Osteocyte (in vitro differentiated cells): ENCODE measurements at regions not wholly inside any gene's neighbourhood (a gene's known extent, or its start where the extent isn't known, plus 50 kb on each side); places are given as distances from the start of the nearest gene placed in this dataset.

Experiments
- DNase-seq: peaks from one replicate; pipeline ENCODE4 v3.0.0; 2021; ENCODE audit warnings: mixed read lengths; ENCODE audit not compliant: unreplicated experiment; ENCODE audit errors: extremely low spot score
- H3K27ac Mint-ChIP-seq: one replicate; pipeline ENCODE4 v1.8.0; 2021; ENCODE audit warnings: mild to moderate bottlenecking, mixed read lengths; ENCODE audit not compliant: unreplicated experiment
- H3K27me3 Mint-ChIP-seq: one replicate; pipeline ENCODE4 v1.8.0; 2021; ENCODE audit warnings: mixed read lengths; ENCODE audit not compliant: unreplicated experiment
- H3K36me3 Mint-ChIP-seq: one replicate; pipeline ENCODE4 v1.8.0; 2021; ENCODE audit warnings: mixed read lengths; ENCODE audit not compliant: unreplicated experiment
- H3K4me1 Mint-ChIP-seq: one replicate; pipeline ENCODE4 v1.8.0; 2021; ENCODE audit warnings: mixed read lengths; ENCODE audit not compliant: unreplicated experiment
- H3K4me3 Mint-ChIP-seq: one replicate; pipeline ENCODE4 v1.8.0; 2021; ENCODE audit warnings: mild to moderate bottlenecking, moderate library complexity, mixed read lengths; ENCODE audit not compliant: unreplicated experiment
- H3K9me3 Mint-ChIP-seq: one replicate; pipeline ENCODE4 v1.8.0; 2021; ENCODE audit warnings: mixed read lengths; ENCODE audit not compliant: unreplicated experiment
- CTCF ChIP-seq: fragments of 200-600 bp; sonication (generic); IDR thresholded peaks from 2 replicates; pipeline ENCODE4 v1.5.0; 2021; ENCODE audit warnings: antibody characterized with exemption, mild to moderate bottlenecking, moderate library complexity

- peak overlapping the region; percentile 65 for H3K27ac Mint-ChIP-seq
- no peaks in the 10 kb centered on the region for H3K36me3 Mint-ChIP-seq
- H3K9me3 Mint-ChIP-seq, result peaks cover 5% of the 10 kb centered on the region
- no peaks in the 10 kb centered on the region for H3K27me3 Mint-ChIP-seq
- no peak for TF ChIP-seq CTCF
- DNase-seq, result no peak
- peaks cover 28% of the 10 kb centered on the region for H3K4me1 Mint-ChIP-seq
- H3K4me3 Mint-ChIP-seq, result no peak overlapping the region
These were observed 219.0 kb upstream of the EDIL3 start for GRCh38 chr5:84603568-84604185.

- no peak for DNase-seq
These were observed 217.7 kb upstream of the EDIL3 start for GRCh38 chr5:84602371-84602771.

GRCh38 chr5:84599964-84600363, 215.3 kb upstream of the EDIL3 start:
- no peaks in the 10 kb centered on the region for H3K27me3 Mint-ChIP-seq
- DNase-seq, result no peak
- H3K4me3 Mint-ChIP-seq, result no peak overlapping the region
- no peaks in the 10 kb centered on the region for H3K36me3 Mint-ChIP-seq
- peaks cover 22% of the 10 kb centered on the region for H3K4me1 Mint-ChIP-seq
- H3K9me3 Mint-ChIP-seq, result no peaks in the 10 kb centered on the region
- no peak for TF ChIP-seq CTCF
- no peak overlapping the region for H3K27ac Mint-ChIP-seq

More at GRCh38 chr5:84602371-84602771, 217.7 kb upstream of the EDIL3 start:
- Mint-ChIP-seq H3K36me3 (no peaks in the 10 kb centered on the region), H3K4me1 (peaks cover 28% of the 10 kb centered on the region), H3K27ac (no peak overlapping the region), H3K9me3 (peaks cover 5% of the 10 kb centered on the region), H3K4me3 (no peak overlapping the region), H3K27me3 (no peaks in the 10 kb centered on the region)
- TF ChIP-seq CTCF, result no peak

- no peaks in the 10 kb centered on the region for H3K27me3 Mint-ChIP-seq
- no peak overlapping the region for H3K4me3 Mint-ChIP-seq
- H3K27ac Mint-ChIP-seq, result no peak overlapping the region
- no peaks in the 10 kb centered on the region for H3K36me3 Mint-ChIP-seq
- H3K4me1 Mint-ChIP-seq, result peaks cover 5% of the 10 kb centered on the region
- DNase-seq, result no peak
- no peaks in the 10 kb centered on the region for H3K9me3 Mint-ChIP-seq
- TF ChIP-seq CTCF, result no peak
These were observed 213.2 kb upstream of the EDIL3 start for GRCh38 chr5:84597904-84598303.

- DNase-seq, result no peak
- Mint-ChIP-seq H3K4me3 (no peak overlapping the region), H3K36me3 (no peaks in the 10 kb centered on the region), H3K9me3 (no peaks in the 10 kb centered on the region), H3K27ac (no peak overlapping the region), H3K4me1 (no peaks in the 10 kb centered on the region), H3K27me3 (no peaks in the 10 kb centered on the region)
- no peak for TF ChIP-seq CTCF
These were observed 205.9 kb upstream of the EDIL3 start for GRCh38 chr5:84590629-84591028.
